Fibroblast of upper back skin (primary cell): ENCODE measurements at regions not wholly inside any gene's neighbourhood (a gene's known extent, or its start where the extent isn't known, plus 50 kb on each side); places are given as distances from the start of the nearest gene placed in this dataset.
A peak's percentile ranks its signal among the peaks of the same experiment; 100 is the strongest.
"Not testable (repeated sequence)": the region's sequence is repeated elsewhere in the genome, so short reads cannot be mapped to it uniquely, and the experiment has no call there.

ENCODE experiments used
- DNase-seq: peaks from one replicate; pipeline ENCODE4 v3.0.0-alpha.2; 2013

GRCh38 chr14:71620401-71620800 lies 311.8 kb upstream of the RGS6 start:
- peak; percentile 33 for DNase-seq

GRCh38 chr14:71621276-71621675 lies 311.0 kb upstream of the RGS6 start:
- DNase-seq, result no peak

- peak; percentile 49 for DNase-seq
These were observed 310.1 kb upstream of the RGS6 start for GRCh38 chr14:71621980-71622605.

- no peak for DNase-seq
These were observed 308.3 kb upstream of the RGS6 start for GRCh38 chr14:71623939-71624338.

GRCh38 chr14:71625175-71625574 lies 307.1 kb upstream of the RGS6 start:
- no peak for DNase-seq

- peak; percentile 58 for DNase-seq
These were observed 306.1 kb upstream of the RGS6 start for GRCh38 chr14:71625891-71626701.

GRCh38 chr14:71628433-71628832 lies 303.8 kb upstream of the RGS6 start:
- no peak for DNase-seq

- no peak for DNase-seq
These were observed 303.0 kb upstream of the RGS6 start for GRCh38 chr14:71629250-71629649.

GRCh38 chr14:71629765-71630492 lies 302.3 kb upstream of the RGS6 start:
- DNase-seq, result peak; percentile 39

- not testable (repeated sequence) for DNase-seq
These were observed 301.2 kb upstream of the RGS6 start for GRCh38 chr14:71631030-71631429.

- DNase-seq, result no peak
These were observed 299.7 kb upstream of the RGS6 start for GRCh38 chr14:71632440-71632946.

- no peak for DNase-seq
These were observed 296.2 kb upstream of the RGS6 start for GRCh38 chr14:71636076-71636475.

- DNase-seq, result no peak
These were observed 295.3 kb upstream of the RGS6 start for GRCh38 chr14:71636820-71637471.

- DNase-seq, result no peak
These were observed 293.6 kb upstream of the RGS6 start for GRCh38 chr14:71638523-71639196.

- DNase-seq, result no peak
These were observed 289.5 kb upstream of the RGS6 start for GRCh38 chr14:71642715-71643114.

- peak; percentile 55 for DNase-seq
These were observed 286.6 kb upstream of the RGS6 start for GRCh38 chr14:71645656-71646055.

GRCh38 chr14:71646518-71646917 lies 285.7 kb upstream of the RGS6 start:
- no peak for DNase-seq

- DNase-seq, result no peak
These were observed 285.0 kb upstream of the RGS6 start for GRCh38 chr14:71647086-71647784.

GRCh38 chr14:71648725-71649124 lies 283.5 kb upstream of the RGS6 start:
- DNase-seq, result no peak

GRCh38 chr14:71650187-71650755 lies 282.0 kb upstream of the RGS6 start:
- no peak for DNase-seq

GRCh38 chr14:71651228-71651627 lies 281.0 kb upstream of the RGS6 start:
- DNase-seq, result peak; percentile 87
